Prostate gland (tissue), 2 donors: ENCODE measurements at regions not wholly inside any gene's neighbourhood (a gene's known extent, or its start where the extent isn't known, plus 50 kb on each side); places are given as distances from the start of the nearest gene placed in this dataset.
"Not testable (repeated sequence)": the region's sequence is repeated elsewhere in the genome, so short reads cannot be mapped to it uniquely, and the experiment has no call there.

Experiments used
- CTCF ChIP-seq, 4 experiments: fragments of 200-600 bp in 2 of 4; fragments of 450-650 bp in 2 of 4; sonication (generic) in 2 of 4; IDR thresholded peaks; 1 replicate in 3 of 4; 2 replicates in 1 of 4; pipeline ENCODE4 v1.5.1; 2016 to 2019; ENCODE audit warnings: antibody characterized with exemption in 4 of 4, mild to moderate bottlenecking in 2 of 4, moderate library complexity in 2 of 4
- POLR2A ChIP-seq: fragments of 450-650 bp; IDR thresholded peaks from one replicate; pipeline ENCODE4 v1.6.1; 2016; ENCODE audit warnings: antibody characterized with exemption, mild to moderate bottlenecking
- POLR2AphosphoS5 ChIP-seq: sonication (generic); formaldehyde crosslinking; IDR thresholded peaks from one replicate; pipeline ENCODE4 v1.6.1; 2017; ENCODE audit warnings: antibody characterized with exemption

GRCh38 chrX:63204266-63205074 is 146.7 kb downstream of the SPIN4 start:
- not testable (repeated sequence) for TF ChIP-seq POLR2A; CTCF (IDR thresholded peaks at IDR 0.05); POLR2AphosphoS5
